Fibroblast of peridontal ligament (primary cell): ENCODE measurements at regions not wholly inside any gene's neighbourhood (a gene's known extent, or its start where the extent isn't known, plus 50 kb on each side); places are given as distances from the start of the nearest gene placed in this dataset.
"Not testable (repeated sequence)": the region's sequence is repeated elsewhere in the genome, so short reads cannot be mapped to it uniquely, and the experiment has no call there.

Experiments
- DNase-seq: peaks from one replicate; pipeline ENCODE4 v3.0.0-alpha.2; 2010; ENCODE audit errors: extremely low read depth

- DNase-seq, result no peak
Measured at GRCh38 chr1:34369701-34370455, 193.2 kb downstream of the C1orf94 start.

GRCh38 chr1:34370748-34371147, 194.0 kb downstream of the C1orf94 start:
- no peak for DNase-seq

- not testable (repeated sequence) for DNase-seq
Measured at GRCh38 chr1:34371179-34371578, 194.5 kb downstream of the C1orf94 start.

- DNase-seq, result no peak
Measured at GRCh38 chr1:34371829-34372532, 195.3 kb downstream of the C1orf94 start.

GRCh38 chr1:34372891-34373290, 196.2 kb downstream of the C1orf94 start:
- no peak for DNase-seq

- no peak for DNase-seq
Measured at GRCh38 chr1:34373912-34374311, 197.2 kb downstream of the C1orf94 start.

GRCh38 chr1:34376531-34376930, 199.8 kb downstream of the C1orf94 start:
- DNase-seq, result no peak

- DNase-seq, result no peak
Measured at GRCh38 chr1:34378968-34379856, 202.5 kb downstream of the C1orf94 start.

- no peak for DNase-seq
Measured at GRCh38 chr1:34379911-34380310, 203.2 kb downstream of the C1orf94 start.

- DNase-seq, result no peak
Measured at GRCh38 chr1:34380526-34381124, 203.9 kb downstream of the C1orf94 start.

GRCh38 chr1:34389974-34390373, 213.3 kb downstream of the C1orf94 start:
- no peak for DNase-seq

GRCh38 chr1:34396042-34396441, 219.3 kb downstream of the C1orf94 start:
- DNase-seq, result no peak

GRCh38 chr1:34398241-34398915, 221.7 kb downstream of the C1orf94 start:
- DNase-seq, result no peak

GRCh38 chr1:34398916-34399275, 222.2 kb downstream of the C1orf94 start:
- DNase-seq, result no peak

- no peak for DNase-seq
Measured at GRCh38 chr1:34400675-34401074, 224.0 kb downstream of the C1orf94 start.

- DNase-seq, result no peak
Measured at GRCh38 chr1:34403156-34403555, 226.4 kb downstream of the C1orf94 start.

GRCh38 chr1:34404804-34405203, 228.1 kb downstream of the C1orf94 start:
- DNase-seq, result no peak

GRCh38 chr1:34405266-34405959, 228.7 kb downstream of the C1orf94 start:
- DNase-seq, result no peak

GRCh38 chr1:34406377-34406776, 229.7 kb downstream of the C1orf94 start:
- no peak for DNase-seq

GRCh38 chr1:34406833-34407539, 230.3 kb downstream of the C1orf94 start:
- no peak for DNase-seq
